HG02973 (cell line): ENCODE measurements at regions not wholly inside any gene's neighbourhood (a gene's known extent, or its start where the extent isn't known, plus 50 kb on each side); places are given as distances from the start of the nearest gene placed in this dataset.
"Not testable (repeated sequence)": the region's sequence is repeated elsewhere in the genome, so short reads cannot be mapped to it uniquely, and the experiment has no call there.

ENCODE experiments used
- ATAC-seq: cut with Tn5 transposase; IDR thresholded peaks from one replicate; pipeline ENCODE4 v1.9.1; 2021; ENCODE audit warnings: moderate library complexity; ENCODE audit not compliant: unreplicated experiment

- ATAC-seq, result peak; percentile 35
Observed at GRCh38 chr9:39463696-39464095, 108.2 kb downstream of the SPATA31A1 start.

- peak; percentile 95 for ATAC-seq
Observed at GRCh38 chr9:39464122-39464777, 108.8 kb downstream of the SPATA31A1 start.

DNA sequence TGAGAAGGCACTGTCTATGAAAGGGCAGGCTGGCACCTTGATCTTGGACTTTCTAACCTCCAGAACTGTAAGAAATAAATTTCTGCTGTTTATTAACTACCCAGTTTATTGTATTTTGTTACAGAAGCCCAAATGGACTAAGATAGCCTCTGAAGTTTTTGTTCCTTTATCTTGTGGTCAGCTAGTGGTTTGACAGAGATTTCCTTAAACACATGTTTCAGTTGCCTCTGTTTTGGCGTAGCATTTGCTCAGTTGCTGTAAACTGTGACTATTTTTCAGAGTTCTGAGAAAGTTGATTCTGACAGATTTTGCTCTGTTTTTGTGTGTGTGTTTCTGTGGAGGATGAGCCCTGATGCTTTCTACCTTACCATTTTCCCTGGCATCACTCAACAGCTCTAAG lies 119.0 kb downstream of the SPATA31A1 start:
- ATAC-seq, result peak; percentile 100

GRCh38 chr9:39483073-39483472 lies 127.6 kb downstream of the SPATA31A1 start:
- not testable (repeated sequence) for ATAC-seq

GRCh38 chr9:39483880-39484279 lies 128.4 kb downstream of the SPATA31A1 start:
- ATAC-seq, result not testable (repeated sequence)

DNA sequence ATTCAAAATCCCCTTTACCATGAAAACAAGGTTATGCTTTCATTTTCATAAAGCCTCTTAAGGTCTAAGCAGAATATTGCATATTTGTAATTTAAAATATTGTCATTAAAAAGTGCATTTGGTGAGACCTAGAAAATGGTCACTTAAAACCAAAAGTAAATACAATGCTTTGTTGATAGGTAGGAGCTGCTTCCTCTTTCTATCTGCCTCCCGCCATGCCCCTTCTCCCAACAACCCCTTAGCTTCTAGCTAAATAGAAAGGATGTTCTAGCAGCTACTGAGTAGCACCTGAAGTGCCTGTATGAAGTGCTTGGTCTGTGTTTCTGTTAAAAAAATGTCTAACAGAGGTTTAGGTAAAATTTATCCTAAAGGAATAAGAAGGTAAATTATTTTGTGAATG lies 128.8 kb downstream of the SPATA31A1 start:
- ATAC-seq, result not testable (repeated sequence)

- ATAC-seq, result not testable (repeated sequence)
Observed at GRCh38 chr9:39487477-39487876, 132.0 kb downstream of the SPATA31A1 start.

- ATAC-seq, result not testable (repeated sequence)
Observed at GRCh38 chr9:39496248-39496647, 140.8 kb downstream of the SPATA31A1 start.

- not testable (repeated sequence) for ATAC-seq
Observed at GRCh38 chr9:39503178-39503577, 147.7 kb downstream of the SPATA31A1 start.

DNA sequence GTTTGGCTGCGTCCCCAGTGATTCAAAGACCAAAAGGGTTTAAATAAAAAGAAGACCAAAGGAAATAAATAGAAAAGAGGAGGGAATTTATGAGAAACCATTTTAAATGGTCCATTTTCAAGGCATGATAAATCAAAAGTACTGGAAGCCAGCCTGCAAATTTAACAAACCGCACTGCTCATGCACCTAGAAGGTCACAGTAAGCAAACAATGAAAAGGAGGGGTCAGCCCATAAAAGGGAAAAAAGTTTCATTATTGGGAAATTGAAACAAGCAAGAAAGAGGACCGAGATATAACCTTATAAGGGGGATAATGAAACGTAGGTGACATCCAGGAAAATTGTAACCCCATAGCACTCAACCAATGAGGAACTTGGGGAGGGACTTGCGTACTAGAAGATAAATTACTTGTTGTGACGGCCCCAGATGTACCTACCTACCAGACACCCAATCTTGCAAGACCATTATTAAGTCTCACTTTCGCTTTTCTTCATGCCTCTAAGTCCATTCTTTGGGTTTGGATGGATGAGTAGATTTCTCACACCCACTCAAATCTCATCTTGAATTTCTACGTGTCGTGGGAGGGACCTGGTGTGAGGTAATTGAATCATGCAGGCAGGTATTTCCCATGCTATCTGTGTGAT lies 172.0 kb downstream of the SPATA31A1 start:
- not testable (repeated sequence) for ATAC-seq

DNA sequence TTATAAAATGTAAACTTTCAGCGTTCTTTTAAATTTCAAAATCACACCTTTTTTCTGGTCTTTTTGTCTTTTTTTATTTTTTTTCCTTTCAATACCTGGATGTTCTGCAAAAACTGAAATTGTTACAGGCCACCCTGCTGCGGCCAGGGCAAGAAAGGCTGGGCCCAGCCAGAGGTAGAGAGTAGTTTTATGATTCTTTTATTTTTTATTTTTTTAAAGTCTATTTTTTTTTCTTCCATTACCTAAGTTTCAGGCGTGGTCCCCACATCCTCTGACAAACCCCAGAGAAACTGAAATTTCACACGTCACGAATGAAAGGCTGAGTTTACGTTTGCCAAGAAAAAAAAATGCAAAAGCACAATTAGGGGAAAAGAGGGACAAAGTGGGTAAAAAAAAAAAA lies 177.1 kb downstream of the SPATA31A1 start:
- not testable (repeated sequence) for ATAC-seq

DNA sequence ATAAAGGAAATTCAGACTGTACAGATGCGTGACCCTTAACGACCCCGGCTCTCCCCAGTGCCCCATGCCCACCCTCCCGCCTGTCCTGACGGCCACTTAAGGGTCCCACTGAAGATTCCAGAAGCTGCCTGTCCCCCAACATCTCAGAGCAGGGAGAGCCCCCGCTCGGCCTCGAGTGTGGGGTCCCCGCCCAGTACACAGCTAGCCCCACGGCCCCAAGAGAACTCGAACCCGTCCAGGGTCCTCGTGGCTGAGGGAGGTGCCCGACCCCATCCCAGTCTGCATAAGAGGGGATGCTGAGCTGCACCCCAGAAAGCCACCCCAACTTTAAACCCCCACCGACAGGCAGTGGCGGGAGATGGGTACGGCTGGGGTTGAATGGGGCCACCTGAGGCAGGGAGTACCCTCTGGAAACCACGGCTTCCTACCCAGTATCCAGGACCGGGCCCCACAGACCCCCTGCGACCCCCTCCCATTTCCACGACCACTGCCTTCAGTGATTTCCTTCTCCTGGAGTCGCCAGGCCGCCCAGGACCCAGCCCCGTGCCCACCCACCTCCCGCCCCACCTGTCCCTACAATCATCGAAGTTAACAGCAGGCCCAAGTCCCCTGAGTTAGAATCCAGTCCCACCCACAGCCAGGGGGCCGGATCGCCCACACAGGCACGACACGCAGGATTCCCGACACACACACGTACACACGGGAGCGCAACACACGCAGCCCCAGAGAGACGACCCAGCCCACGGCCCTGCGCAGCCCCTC lies 177.7 kb downstream of the SPATA31A1 start:
- not testable (repeated sequence) for ATAC-seq

- ATAC-seq, result not testable (repeated sequence)
Observed at GRCh38 chr9:39533763-39534548, 178.5 kb downstream of the SPATA31A1 start.

GRCh38 chr9:39534897-39535296 lies 179.4 kb downstream of the SPATA31A1 start:
- ATAC-seq, result not testable (repeated sequence)

DNA sequence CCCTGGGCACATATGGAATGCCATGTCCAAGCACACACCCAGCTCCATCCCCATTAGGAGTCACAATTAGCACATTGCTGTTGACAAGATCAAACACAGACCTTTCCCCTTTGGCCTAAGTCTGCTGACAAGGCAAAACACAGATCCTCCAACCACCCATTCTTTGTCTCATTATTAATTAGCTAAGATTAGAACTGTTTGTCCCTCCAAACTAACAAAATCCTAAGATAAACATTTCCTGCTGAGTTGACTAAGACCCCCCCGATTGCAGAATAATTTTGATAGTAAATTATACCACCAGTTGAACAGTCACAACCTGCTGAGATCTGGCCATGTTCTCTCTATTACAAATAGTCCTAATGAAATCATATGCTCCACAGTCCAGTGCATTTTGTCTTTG lies 186.7 kb downstream of the SPATA31A1 start:
- not testable (repeated sequence) for ATAC-seq

DNA sequence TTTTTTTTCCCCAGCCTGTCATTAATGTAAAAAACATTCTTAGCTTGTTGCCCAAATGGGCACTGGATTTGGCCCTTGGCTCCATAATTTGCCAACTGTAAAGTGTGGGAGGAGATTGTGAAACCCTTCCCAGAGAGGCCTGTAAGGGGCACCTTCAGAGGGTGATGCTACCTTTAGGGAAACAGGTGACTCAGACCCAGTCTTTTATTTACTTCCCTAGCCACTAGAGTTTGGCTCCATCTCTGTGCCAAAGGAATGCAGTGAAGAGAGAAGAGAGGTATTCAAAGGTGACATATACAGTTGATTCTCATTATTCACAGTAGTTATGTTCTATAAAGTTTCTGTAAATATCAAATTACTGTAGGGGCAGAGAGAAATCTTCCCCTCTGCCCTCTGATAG lies 189.6 kb downstream of the SPATA31A1 start:
- ATAC-seq, result not testable (repeated sequence)

DNA sequence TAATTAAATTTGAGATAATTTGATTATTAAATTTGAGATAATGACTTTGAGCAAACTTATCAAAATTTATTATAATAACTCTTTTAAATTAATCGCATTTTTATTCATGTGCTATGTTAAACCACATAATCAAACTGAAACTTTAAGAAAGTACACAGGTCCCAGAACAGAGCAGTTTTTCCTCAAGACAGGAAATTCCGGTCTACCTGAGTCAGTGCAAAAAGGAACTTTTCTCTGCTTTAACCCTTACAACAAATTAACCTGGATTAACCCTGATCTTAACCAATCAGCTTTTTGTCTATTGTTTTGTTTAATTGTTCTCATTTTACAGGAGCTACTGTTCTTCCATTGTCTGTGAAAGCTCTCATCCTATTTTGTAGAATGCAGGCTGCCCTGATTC lies 195.1 kb downstream of the SPATA31A1 start:
- not testable (repeated sequence) for ATAC-seq

DNA sequence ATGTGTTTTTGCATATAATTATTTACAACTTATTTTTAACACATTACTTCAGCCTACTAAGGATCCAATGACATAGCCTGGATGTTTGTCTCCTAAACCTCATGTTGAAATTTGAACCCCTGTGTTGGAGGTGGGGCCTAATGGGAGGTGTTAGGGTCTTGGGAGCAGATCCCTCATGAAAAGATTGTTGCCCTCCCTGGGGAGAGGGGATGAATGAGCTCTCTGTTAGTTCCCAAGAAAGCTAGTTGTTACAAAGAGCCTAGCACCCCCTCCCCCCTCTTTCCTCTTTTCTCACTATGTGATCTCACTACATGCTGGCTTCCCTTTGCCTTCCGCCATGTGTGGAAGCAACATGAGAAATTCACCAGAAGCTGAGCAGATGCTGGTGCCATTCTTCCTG lies 196.1 kb downstream of the SPATA31A1 start:
- not testable (repeated sequence) for ATAC-seq

DNA sequence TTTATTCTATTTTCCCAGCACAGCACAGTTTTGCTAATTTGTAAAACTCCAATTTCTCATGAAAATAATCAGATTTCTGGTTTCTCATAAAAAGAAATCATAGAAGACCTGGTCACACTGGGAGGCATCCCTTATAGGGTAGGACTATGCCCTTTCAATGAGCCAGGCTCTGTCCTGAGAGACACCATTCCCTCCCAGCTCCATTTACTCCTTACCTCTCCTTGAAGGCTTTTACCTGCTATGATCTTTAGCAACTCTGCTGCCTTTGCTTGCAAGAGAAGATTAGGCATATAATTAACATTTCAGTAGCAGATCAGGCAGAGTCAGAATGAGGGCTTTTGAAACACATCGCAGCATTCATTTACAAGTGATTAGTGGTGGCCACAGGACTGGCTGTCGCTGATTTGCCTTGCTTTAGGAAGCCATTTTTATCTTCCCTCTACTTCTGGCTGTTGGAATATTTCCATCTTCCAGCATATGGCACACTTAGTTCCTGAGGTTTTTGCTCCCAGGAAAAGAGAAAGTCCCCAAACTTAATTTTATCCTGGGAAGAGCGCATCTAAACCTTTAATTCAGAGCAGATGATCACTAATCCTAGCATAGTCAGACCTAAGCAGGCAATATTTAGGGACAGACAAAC lies 196.9 kb downstream of the SPATA31A1 start:
- not testable (repeated sequence) for ATAC-seq

GRCh38 chr9:39554352-39554751 lies 198.9 kb downstream of the SPATA31A1 start:
- ATAC-seq, result not testable (repeated sequence)
